DMS 273 (cell line): ENCODE measurements at regions not wholly inside any gene's neighbourhood (a gene's known extent, or its start where the extent isn't known, plus 50 kb on each side); places are given as distances from the start of the nearest gene placed in this dataset.

Experiments used
- DNase-seq: peaks from one replicate; lab custom pipeline; 2025; ENCODE audit not compliant: unreplicated experiment; lab: John Stamatoyannopoulos, UW

DNA sequence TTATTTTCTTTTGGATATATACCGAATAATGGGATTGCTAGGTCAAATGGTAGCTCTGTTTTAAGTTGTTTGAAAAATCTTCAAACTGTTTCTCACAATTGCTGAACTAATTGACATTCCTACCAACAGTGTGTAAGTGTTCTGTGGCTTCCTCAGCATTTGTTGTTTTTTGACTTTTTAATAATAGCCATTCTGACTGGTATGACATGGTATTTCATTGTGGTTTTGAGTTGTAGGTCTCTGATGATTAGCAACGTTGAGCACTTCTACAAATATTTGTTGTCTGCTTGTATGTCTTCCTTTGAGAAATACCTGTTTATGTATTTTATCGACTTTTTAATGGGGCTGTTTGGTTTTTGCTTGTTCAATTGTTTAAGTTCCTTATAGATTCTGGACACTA is 680.1 kb upstream of the GRIA3 start:
- no peak for DNase-seq

DNA sequence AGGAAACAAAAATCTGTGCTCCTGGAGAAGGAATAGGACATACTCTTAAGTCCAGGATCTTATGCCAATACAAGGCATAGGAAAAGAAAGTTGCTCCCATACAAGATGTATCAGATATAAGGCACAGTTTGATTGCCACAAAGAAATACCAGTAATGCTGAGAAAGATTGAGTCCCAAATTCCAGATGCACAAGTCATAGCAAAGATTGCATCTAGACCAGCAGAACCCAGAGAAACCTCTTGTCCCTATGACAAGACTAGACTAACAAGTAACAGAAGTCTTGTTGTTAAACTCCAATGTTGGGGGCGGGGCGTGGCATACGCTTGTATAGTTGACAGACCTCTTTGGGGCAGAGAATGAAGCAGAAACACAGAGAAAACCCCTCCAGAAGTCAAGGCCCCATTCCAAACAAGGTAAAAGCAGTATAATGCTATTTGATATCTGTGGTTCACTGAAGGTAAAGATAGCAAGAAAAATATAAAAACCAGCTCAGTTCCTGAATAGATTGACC is 671.5 kb upstream of the GRIA3 start:
- no peak for DNase-seq

DNA sequence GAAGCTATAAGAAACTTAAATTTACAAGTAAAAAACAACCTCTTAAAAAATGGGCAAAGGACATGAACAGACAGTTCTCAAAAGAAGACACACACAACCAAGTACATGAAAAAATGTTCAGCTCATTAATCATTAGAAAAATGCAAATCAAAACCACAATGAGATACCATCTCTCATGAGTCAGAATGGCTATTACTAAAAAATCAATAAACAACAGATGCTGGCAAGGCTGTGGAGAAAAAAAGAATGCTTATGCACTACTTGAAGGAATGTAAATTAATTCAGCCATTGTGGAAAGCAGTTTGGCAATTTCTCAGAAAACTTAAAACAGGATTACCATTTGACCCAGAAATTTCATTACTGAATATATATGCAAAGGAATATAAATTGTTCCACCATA is 666.3 kb upstream of the GRIA3 start:
- no peak for DNase-seq

DNA sequence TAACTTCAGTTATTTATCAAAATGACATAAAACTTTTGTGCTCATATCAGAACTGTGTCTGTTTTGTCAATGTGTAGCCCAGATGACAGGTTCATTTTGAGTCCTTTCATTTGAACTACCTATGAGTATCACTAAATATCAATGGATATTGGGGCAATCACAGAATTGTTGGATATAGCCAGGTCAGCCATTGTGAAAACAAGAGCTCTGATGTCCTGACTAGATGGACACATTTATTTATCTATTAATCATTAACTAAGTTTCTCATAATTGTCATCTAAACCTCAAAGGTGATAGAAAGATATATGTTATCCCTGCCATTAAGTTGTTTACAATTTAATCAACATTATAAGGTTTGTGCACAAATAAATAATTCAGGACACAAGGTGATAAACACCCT is 638.3 kb upstream of the GRIA3 start:
- DNase-seq: no peak

DNA sequence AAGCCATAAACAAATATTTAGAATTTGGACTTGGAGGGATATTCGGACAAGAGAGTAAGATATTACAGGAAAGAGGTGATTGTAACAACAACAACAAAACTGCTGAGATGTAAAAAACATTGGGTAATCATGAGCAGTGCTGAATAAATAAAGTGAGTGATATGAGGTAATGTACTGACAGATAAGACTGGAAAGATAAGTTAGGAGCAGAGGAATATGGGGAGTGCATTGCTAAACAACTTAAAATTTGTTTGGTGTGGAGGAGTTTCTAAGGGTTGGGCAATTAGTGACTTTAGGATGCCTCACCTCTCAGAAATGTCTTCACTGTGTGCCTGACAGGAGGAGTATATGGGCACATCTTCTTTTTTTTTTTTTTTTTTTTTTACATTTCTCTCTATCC is 637.8 kb upstream of the GRIA3 start:
- DNase-seq: no peak

DNA sequence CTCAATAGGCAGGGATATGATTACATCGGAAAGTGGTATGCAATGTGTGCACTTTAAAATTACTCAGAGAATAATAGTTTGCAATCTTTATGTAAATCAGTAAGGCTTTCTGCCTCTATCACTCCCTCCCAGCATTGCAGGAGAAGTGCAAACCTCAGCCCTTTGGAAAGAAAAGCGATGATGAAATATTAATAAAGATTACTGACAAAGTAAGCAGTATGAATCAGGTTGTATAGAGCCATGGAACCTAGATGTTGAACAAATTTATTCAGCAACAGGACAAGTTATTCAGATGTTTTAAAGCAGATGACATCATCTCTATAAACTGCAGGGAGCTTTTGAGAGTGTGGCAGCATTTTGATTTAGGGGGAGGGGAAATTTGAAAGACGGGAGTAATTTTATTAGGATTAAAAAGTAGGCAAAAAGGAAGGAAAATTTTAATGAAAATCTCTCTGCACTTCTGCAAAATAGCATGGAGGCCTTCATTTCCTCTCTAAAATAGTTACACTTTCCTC is 631.7 kb upstream of the GRIA3 start:
- no peak for DNase-seq

DNA sequence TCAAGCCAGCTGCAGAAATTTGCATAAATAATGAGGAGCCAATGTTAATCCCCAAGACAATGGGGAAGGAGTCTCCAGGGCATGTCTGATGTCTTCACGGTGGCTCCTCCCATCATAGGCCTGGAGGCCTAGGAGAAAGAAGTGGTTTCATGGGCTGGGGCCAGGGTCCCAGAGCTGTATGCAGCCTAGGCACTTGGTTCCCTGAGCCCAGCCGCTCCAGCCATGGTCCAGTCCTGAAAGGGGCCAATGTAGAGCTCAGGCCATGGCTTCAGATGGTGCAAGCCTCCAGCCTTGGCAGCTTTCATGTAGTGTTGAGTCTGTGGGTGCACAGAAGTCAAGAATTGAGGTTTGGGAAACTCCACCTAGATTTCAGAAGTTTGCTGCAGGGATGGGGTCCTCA is 628.2 kb upstream of the GRIA3 start:
- DNase-seq: no peak

DNA sequence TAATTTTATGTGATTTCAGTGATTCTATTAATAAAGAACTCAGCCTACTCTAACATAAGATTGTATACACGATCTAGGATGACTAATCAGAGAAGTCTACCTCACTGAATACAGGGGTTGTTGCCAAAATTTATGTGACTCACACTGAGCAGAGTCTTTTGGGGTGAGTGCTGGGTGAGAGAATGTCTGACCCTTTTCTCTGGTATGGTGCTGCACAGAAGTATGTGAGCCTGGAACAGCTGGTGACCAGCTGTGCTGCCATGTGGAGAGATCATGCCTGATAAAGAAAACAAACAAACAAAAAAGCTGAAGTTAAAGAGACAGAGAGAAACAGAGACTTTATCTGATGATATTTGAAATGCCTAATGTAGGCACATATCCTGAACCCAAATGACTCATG is 618.1 kb upstream of the GRIA3 start:
- DNase-seq: no peak

DNA sequence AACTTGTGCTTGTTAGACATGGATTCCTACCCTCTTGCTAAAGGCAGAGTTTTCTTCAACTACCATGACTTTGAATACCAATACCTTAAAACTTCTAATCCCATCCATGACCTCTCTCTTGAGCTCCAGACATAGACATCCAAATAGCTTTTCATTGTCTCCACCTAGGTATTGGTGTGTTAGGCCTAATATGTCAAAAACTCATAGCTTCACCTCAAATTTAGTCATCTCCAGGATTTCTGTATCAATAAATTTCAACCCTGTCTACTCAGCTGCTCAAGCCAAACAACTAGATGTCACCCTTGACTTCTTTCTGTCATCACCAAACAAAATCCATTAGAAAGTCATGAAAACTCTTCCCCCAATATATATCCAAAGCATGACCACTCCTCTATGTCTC is 617.7 kb upstream of the GRIA3 start:
- no peak for DNase-seq

DNA sequence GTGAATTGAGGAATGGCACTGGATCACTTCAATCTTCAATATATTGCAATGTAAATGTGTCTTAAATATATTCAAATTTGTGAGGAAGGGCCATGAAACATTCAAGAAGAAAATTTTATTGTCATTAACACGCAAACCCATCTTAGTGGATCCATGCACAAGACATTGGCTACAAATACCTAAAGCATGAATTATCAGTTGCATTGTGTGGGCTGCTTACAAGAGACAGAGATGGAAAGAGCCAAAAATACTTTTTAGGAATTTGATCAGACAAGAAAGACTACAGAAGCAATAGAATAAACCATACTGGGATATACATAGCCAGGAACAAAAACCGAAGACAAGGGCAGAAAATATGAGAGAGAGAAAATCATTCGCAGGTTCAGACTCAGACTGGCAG is 616.2 kb upstream of the GRIA3 start:
- no peak for DNase-seq

DNA sequence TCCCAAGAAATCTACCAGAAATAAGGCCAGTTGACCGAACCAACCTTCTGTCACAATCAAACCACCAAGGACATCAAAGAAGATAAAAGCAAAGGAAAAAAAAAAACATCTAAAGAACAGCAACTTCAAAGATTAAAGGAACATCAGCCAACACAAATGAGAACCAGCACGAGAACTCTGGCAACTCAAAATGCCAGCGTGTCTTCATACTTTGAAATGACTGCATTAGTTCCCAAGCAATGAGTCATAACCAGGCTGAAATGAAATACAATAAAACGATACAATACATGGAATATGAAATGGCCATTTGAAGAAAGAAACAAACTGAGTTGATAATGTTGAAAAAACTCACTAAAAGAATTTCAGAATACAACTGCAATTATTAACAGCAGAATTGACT is 611.6 kb upstream of the GRIA3 start:
- no peak for DNase-seq

DNA sequence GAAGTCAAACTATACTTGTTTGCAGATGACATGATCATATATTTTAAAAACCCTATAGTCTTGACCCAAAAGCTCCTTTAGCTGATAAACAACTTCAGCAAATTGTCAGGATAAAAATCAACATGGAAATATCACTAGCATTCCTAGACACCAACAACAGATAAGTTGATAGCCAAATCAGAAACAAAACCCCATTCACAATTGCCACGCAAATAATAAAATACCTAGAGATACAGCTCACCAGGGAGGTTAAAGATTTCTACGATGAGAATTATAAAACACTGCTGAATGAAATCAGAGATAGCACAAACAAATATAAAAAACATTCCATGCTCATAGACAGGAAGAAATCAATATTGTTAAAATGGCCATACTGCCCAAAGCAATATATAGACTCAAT is 605.0 kb upstream of the GRIA3 start:
- DNase-seq: no peak

DNA sequence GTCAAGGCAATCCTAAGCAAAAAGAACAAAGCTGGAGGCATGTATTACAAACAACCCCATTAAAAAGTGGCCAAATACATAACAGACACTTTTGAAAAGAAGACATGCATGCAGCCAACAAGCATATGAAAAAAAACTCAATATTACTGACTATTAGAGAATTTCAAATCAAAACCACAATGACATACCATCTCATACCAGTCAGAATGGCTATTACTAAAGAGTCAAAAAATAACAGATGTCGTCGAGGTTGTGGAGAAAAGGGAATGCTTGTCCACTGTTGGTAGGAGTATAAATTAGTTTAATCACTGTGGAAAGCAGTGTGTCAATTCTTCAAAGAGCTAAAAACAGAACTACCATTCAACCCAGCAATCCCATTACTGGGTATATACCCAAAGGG is 604.6 kb upstream of the GRIA3 start:
- DNase-seq: no peak

DNA sequence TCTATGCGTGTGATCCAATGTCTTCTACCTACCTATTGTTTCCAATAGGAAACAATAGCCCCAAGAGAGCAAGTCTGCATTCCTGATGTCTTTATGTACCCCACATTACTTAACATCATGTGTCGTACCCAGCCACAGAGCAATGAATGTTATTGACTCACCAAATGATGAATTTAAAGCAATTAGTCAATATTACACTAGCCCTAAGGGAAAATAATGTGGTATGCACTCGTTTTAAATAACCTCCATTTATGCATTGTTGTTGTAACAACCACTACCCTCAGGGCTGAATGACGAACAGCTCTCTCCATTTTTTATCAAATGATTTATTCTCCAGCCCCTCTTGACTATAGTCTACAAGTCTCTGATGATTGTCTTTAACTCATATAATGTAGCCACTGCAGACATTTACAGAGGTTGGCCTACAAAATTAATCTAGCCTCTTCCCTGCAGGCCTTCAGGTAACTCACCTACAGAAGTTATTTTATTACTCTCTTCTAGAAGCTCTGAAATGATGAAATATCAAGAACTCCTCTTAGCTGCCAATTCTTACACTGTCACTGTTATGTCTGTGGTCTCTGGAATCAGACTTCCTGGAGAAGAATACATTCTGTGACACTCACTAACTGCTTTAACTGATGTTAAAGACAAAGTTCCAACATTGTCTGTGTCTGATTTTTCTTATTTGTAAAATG is 601.7 kb upstream of the GRIA3 start:
- DNase-seq: no peak

DNA sequence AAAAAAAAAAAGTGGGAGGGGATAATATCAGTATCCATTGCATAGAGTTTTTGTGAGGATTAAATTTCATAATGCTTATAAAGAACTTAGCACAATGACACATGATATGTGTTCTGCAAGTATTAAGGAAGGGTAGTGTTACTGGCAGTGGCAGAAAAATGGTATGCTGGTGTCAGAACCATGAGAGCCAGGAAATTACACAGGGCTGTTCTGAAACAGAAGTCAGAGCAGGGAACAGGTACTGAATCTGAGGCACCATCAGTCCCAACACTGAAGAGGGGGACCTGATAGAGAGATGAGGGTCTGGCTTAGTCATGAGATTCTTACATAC is 601.1 kb upstream of the GRIA3 start:
- no peak for DNase-seq

DNA sequence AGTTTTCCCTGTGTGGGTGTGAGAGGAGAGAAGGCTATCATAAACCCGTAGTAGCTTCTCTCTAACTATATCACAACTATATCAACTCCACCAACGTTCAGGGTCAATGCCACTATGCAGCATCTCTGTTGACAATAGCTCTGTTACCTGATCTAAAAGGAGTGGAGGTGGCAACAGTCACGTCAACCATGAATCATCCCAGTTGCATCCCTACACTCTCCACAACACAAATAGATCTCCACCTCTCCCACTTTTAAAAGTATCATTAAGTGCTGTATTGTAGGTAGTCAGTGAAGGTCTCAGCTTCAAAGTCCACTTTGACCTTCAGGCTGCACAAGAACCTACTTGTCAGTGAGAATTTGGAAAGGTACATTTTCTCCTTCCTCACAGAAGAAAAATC is 600.5 kb upstream of the GRIA3 start:
- DNase-seq: no peak

DNA sequence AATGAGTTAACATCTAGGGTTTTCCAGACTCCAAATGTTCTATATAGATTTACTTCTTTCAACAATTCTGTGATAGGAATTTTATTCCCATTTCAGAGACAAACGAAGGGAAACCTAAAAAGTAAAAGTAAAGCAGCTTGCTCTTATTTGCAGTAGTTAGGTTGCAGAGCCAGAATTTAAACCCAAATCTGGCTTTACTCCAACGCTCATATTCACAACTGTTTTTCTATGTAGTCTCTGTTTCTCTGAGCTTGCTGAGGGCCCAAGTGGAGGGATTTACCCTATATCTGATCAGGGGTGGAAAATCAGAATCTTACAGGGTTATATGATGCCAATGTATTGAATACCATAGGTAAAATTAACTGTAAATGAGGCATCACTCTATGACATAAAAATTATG is 599.1 kb upstream of the GRIA3 start:
- no peak for DNase-seq

DNA sequence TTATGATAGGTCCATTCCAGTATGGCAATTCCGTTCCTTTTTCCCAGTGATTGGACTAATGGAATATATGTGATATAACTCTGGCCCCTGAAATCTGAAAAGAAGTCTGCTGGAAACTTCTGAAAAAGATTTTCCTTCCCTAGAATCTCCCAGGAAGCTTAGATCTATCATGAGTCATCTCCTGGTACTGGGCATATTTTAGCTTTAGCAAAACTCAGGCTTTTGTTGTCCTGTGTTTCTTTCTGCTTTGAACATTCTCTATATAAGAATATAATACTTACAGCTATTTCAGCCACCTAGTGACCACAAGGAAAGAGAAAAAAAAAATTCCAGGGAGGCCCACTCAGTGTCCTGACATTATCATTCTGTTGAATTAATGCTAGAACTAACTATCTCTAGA is 597.2 kb upstream of the GRIA3 start:
- no peak for DNase-seq

DNA sequence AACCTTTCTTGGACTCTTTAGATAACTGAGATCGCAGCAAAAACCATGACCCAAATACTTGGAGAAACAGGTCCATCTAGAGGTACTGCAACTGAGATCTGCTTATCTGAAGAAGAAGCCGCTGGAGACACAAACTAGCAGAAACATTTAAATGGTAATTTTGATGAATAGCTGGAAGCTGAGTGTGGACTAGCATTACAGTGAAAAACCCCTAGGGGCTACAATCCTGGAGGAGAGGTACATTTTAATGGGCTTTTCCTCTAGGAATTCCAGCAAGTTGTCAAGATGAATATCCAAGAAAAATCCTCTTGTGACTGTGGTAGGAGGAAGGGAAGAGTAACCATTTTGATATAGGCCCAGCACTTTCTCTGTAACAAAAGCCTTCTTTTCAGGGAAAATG is 592.5 kb upstream of the GRIA3 start:
- DNase-seq: no peak

DNA sequence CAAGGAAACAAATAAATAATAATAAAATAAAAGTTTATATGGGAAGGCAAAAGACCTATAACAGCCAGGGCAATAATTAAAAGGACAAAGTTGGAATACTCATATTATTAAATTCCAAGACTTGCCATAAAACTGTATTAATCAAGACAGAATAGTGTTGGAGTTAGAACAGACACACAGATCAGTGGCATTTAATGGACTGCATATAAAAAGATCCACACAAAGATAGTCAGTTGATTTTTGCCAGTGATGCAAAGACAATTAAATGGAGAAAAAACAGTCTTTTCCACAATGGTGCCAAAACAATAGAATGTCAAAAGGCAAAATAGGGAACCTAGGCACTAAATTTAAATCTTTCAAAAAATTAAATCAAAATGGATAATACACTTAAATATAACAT is 587.1 kb upstream of the GRIA3 start:
- DNase-seq: no peak

DNA sequence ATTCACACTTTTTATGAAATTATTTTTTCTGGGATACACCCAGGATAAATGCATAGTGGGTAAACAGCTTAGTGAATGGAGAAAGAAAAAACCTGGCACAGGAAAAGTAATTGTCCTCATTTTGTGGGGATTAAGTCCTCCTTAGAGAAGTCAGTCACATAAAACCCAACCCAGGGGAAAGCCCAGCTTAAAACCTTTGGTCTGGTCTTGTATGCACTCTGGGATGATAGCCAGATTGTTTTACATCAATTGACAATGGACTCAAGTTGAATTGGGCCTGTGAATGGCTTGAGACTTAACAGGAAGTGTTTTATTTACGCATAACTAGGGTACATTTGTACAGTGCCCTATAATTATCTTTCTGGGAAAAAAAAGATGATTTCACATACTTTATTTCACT is 561.3 kb upstream of the GRIA3 start:
- no peak for DNase-seq

DNA sequence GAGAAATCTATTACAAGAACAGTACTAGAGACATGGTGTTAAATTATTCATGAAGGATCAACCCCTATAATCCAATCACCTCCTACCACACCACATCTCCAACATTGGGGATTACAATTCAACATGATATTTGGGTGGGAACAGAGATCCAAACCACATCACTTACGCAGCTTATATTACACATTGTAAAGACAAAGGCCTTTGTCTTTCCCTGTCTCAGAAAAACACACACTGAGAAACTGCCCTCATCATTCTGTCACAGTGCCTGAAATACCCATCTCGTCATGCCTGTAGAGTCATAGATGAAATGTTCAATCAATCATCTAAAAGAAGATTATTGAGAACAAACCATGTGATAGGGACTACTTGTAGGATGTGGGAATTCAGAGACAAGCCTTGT is 558.8 kb upstream of the GRIA3 start:
- DNase-seq: no peak

DNA sequence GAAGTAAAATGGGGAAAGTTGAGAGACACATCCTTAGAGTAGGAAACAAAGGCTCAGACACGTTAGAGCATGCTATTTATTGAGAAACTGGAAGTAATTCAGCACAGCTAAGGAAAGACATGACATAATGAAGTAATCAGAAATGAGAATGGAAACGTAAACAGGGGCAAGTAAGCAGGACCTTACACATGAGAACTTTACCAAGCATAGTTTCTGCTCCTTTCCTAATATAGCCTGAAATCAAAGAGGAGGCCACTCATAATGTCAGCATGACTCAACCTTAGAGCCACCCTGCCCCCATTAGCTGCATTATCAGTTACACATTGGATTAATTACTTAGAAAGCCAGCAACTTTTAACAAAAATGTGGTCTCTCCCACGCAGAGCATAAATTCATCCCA is 558.3 kb upstream of the GRIA3 start:
- DNase-seq: no peak
